Upper lobe of right lung (tissue), 1 donor: ENCODE measurements at regions not wholly inside any gene's neighbourhood (a gene's known extent, or its start where the extent isn't known, plus 50 kb on each side); places are given as distances from the start of the nearest gene placed in this dataset.
A peak's percentile ranks its signal among the peaks of the same experiment; 100 is the strongest.

Experiments
- ATAC-seq: fragments of 200-7000 bp; cut with Tn5 transposase; one replicate; pipeline ENCODE4 v1.9.1; 2020; ENCODE audit warnings: mild to moderate bottlenecking, moderate library complexity
- DNase-seq: peaks from one replicate; pipeline ENCODE4 v3.0.0-alpha.2; 2020
- H3K27ac ChIP-seq: fragments of 200-600 bp; one replicate; pipeline ENCODE4 v1.8.0; 2022
- H3K27me3 ChIP-seq: fragments of 200-600 bp; one replicate; pipeline ENCODE4 v1.8.0; 2022; ENCODE audit warnings: mild to moderate bottlenecking
- H3K36me3 ChIP-seq: fragments of 200-600 bp; one replicate; pipeline ENCODE4 v1.8.0; 2022
- H3K4me1 ChIP-seq: fragments of 200-600 bp; one replicate; pipeline ENCODE4 v1.8.0; 2022
- H3K4me3 ChIP-seq: fragments of 200-600 bp; one replicate; pipeline ENCODE4 v1.8.0; 2022; ENCODE audit warnings: mild to moderate bottlenecking
- H3K9me3 ChIP-seq: fragments of 200-600 bp; one replicate; pipeline ENCODE4 v1.8.0; 2022
- intact Hi-C: fragments of 100-400 bp; cut with DNase I; formaldehyde crosslinking; loops from one replicate; pipeline ENCODE4 v1.11.0; 2022
- TF ChIP-seq, protein P1 (sequence below): fragments of 200-600 bp; IDR thresholded peaks from one replicate; pipeline ENCODE4 v1.8.0; 2022; ENCODE audit warnings: antibody characterized with exemption
- donor health status: DM: no; HTN: yes; CAD: no; lungs with severe emphysema.

DNA sequence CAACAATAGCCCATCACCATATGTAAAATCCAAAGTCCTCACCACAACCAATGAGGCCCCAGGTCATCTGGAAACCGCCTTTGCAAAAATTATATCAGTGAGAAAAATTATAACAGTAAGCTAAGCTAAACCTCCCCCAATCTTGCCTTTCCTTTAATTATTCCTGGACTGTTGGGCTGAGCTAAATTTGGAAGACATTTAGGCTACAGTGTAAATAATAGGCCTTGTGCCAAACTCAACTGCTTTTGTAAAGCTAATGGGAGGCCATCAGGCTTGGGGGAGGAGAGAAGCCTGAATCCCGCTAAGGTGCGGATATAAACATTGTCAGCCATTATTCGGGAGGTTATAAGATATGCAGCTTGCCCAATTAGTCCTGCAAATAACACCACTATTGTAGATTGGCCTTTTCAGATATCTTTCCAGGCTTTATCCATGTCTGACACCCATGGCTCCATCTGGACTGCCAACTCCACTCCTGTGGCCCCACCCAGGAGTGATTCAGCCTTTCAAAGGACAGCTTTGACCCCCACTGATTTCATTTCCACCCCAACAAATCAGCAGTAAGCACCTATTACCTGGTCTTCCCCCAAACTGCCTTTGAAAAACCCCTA lies 53.0 kb upstream of the CA12 start:
- TF ChIP-seq, protein P1, sequence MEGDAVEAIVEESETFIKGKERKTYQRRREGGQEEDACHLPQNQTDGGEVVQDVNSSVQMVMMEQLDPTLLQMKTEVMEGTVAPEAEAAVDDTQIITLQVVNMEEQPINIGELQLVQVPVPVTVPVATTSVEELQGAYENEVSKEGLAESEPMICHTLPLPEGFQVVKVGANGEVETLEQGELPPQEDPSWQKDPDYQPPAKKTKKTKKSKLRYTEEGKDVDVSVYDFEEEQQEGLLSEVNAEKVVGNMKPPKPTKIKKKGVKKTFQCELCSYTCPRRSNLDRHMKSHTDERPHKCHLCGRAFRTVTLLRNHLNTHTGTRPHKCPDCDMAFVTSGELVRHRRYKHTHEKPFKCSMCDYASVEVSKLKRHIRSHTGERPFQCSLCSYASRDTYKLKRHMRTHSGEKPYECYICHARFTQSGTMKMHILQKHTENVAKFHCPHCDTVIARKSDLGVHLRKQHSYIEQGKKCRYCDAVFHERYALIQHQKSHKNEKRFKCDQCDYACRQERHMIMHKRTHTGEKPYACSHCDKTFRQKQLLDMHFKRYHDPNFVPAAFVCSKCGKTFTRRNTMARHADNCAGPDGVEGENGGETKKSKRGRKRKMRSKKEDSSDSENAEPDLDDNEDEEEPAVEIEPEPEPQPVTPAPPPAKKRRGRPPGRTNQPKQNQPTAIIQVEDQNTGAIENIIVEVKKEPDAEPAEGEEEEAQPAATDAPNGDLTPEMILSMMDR = no peak
- no peaks in the 10 kb centered on the region for H3K27me3 ChIP-seq
- peaks cover 9% of the 10 kb centered on the region for H3K4me1 ChIP-seq
- no peaks in the 10 kb centered on the region for H3K9me3 ChIP-seq
- no peaks in the 10 kb centered on the region for H3K36me3 ChIP-seq
- DNase-seq (no peak), ATAC-seq (no peak)
- no peak overlapping the region for H3K4me3 ChIP-seq
- intact Hi-C loops = no loop called here
- H3K27ac ChIP-seq = no peak overlapping the region

DNA sequence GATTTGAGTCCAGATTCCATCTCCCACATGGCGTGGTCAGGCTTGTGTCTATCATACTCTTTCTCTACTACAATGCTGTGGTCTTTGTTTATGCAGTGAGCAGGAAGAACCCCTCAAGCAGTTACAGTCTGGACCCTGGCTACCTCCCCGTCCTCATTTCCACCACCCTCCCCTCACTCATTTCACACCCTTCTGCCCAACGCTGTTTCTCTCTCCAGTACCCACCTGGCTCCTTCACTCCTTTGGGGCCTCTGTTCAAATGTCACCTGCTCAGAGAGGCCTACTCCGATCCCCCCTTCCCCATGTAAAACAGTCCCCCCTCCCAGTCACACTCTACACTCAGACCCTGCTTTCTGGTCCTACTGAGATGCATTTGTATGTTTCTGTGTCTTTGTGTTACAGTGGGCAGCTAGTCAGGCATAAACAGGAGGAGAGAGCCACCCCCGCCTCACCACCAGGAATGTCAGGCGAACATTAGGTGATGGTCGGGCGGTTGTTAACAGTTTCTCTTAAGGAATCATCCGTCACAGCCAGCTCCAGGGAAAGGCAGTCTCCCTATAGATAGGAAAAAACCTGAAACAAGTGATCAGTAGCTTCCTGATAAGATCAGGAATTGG lies 53.7 kb upstream of the CA12 start:
- Histone ChIP-seq H3K9me3 (no peaks in the 10 kb centered on the region), H3K4me1 (peaks cover 9% of the 10 kb centered on the region), H3K27ac (no peak overlapping the region), H3K4me3 (no peak overlapping the region), H3K27me3 (no peaks in the 10 kb centered on the region), H3K36me3 (no peaks in the 10 kb centered on the region)
- intact Hi-C loops = no loop called here
- ATAC-seq (no peak), DNase-seq (no peak)
- TF ChIP-seq, protein P1 = no peak

DNA sequence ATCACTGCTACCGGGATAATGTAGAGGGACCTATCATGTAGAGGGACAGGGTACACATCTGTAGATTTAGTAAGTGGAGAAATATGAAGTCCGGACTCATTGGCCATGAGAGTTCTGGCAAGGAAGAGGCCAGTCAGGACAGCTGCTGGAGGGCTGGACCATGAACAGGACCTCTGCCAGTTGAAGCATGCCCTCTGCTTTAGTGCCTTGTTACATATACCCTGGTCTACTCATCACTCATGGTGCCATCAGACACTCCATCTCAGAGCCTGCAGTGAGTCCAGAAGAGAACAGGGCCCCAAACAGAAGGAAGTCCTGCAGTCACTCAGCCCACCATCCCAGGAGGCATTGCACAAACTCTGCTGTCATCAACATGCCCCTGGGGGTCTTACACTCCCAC lies 54.7 kb upstream of the CA12 start:
- H3K9me3 ChIP-seq = no peaks in the 10 kb centered on the region
- no peaks in the 10 kb centered on the region for H3K27me3 ChIP-seq
- H3K27ac ChIP-seq = peak overlapping the region; percentile 19
- ATAC-seq = no peak
- intact Hi-C loops = no loop called here
- TF ChIP-seq, protein P1 = no peak
- no peaks in the 10 kb centered on the region for H3K36me3 ChIP-seq
- no peak for DNase-seq
- H3K4me3 ChIP-seq = no peak overlapping the region
- H3K4me1 ChIP-seq = peaks cover 9% of the 10 kb centered on the region

DNA sequence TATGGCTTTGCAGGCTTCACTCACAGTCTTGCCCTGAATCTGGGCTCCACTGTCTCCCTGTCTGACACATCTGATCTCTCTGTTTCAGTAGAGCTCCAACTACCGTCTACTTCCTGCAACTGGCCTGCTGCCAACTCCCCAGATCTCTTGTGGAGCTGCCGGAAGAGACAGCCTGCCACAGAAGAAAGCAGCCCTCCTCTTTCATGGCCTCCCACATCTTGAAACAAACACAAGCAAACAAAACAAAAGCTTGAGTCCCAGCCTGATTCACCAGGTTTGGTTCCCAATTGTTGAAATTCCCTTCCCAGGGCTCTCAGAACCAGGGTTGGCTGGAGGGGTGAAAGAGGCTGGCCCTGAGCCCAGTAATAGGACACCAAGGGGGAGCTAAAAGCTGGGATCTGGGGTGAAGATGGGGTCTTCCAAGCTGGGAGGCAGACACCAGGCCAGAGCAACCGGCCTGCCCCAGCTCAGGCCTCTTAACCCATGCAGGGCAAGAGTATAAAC lies 55.3 kb upstream of the CA12 start:
- TF ChIP-seq, protein P1 = no peak
- Histone ChIP-seq H3K4me3 (no peak overlapping the region), H3K36me3 (no peaks in the 10 kb centered on the region), H3K27ac (peak overlapping the region; percentile 19), H3K27me3 (no peaks in the 10 kb centered on the region), H3K4me1 (peaks cover 9% of the 10 kb centered on the region), H3K9me3 (no peaks in the 10 kb centered on the region)
- DNase-seq (peak; percentile 80), ATAC-seq (peak; percentile 73)
- intact Hi-C loops = no loop called here

DNA sequence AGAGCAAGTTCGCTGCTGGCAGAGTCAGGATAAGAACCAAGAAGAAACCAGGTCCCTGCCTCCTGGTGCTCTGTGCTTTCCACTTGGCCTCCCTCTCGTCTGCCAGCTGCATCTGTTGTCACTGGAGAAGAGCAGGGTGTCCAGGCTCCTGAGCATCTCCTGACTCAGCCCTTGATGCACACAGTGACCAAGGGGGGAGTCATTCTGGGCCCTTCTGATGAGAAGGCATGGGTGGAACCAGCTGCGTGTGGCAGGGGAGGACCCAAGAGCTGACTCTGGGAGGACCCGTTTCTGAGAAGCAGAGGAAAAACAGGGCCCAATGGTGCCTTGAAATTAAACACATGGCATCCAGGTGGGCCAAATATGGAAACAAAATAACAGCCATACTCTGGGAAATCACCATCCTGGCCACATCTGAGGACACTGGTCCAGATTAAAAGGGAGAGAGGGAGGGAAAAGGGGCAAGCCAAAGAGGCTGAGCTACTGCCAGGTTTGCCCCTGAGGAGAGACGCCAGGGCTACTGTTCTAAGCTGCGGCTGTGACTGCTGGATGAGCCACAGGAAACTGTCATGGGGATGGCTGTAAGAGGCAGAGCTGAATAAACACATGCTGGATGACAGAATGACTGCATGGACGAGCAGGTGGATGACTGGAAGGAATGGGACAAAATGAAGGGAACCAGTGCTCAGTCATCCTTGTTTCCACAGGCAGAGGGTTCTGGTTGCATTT lies 58.1 kb upstream of the CA12 start:
- ATAC-seq = no peak
- no peak overlapping the region for H3K4me3 ChIP-seq
- intact Hi-C loops = no loop called here
- no peak overlapping the region for H3K27ac ChIP-seq
- H3K9me3 ChIP-seq = no peaks in the 10 kb centered on the region
- H3K27me3 ChIP-seq = no peaks in the 10 kb centered on the region
- peaks cover 9% of the 10 kb centered on the region for H3K4me1 ChIP-seq
- TF ChIP-seq, protein P1 = no peak
- DNase-seq = no peak
- no peaks in the 10 kb centered on the region for H3K36me3 ChIP-seq
